Fibroblast of lung (primary cell): ENCODE measurements at regions not wholly inside any gene's neighbourhood (a gene's known extent, or its start where the extent isn't known, plus 50 kb on each side); places are given as distances from the start of the nearest gene placed in this dataset.

Source experiments
- EZH2 ChIP-seq: IDR thresholded peaks from 2 replicates; pipeline ENCODE4 v1.5.1; 2012; ENCODE audit warnings: low read length, control low read depth, mild to moderate bottlenecking; ENCODE audit errors: missing control alignments
- TF ChIP-seq, protein P1 (sequence below), 2 donors: IDR thresholded peaks in 1 of 2; conservative IDR thresholded peaks in 1 of 2; 1 replicate in 1 of 2; 2 replicates in 1 of 2; pipeline ENCODE4 v1.5.1; 2011 to 2012; ENCODE audit warnings: low read length in 2 of 2, control low read depth in 1 of 2, inconsistent platforms in 1 of 2, low read depth in 1 of 2, mild to moderate bottlenecking in 1 of 2

DNA sequence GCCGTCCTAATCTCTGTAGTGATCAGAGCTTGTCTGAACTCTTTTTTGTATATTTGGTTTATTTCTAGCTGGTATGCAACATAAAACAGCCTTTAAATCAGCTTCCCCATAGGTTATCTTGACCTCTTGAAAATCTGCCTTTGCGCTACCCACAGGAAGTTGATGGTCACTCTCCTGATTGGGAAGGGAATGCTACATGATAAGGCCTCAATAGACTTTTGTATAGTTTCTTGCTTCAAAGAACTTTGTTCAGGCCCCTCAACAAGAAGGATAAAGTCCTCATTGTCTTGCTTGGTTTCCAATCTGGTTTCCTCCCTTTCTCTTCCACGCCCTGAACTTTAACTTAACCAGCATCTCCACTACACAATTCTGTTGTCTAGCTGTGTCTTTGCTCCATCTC lies 95.4 kb upstream of the TENT5A start:
- TF ChIP-seq, protein P1, sequence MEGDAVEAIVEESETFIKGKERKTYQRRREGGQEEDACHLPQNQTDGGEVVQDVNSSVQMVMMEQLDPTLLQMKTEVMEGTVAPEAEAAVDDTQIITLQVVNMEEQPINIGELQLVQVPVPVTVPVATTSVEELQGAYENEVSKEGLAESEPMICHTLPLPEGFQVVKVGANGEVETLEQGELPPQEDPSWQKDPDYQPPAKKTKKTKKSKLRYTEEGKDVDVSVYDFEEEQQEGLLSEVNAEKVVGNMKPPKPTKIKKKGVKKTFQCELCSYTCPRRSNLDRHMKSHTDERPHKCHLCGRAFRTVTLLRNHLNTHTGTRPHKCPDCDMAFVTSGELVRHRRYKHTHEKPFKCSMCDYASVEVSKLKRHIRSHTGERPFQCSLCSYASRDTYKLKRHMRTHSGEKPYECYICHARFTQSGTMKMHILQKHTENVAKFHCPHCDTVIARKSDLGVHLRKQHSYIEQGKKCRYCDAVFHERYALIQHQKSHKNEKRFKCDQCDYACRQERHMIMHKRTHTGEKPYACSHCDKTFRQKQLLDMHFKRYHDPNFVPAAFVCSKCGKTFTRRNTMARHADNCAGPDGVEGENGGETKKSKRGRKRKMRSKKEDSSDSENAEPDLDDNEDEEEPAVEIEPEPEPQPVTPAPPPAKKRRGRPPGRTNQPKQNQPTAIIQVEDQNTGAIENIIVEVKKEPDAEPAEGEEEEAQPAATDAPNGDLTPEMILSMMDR (conservative IDR thresholded peaks at IDR 0.05 in 1 of 2, IDR thresholded peaks at IDR 0.05 in 1 of 2; ENCODE audit: low read depth in 1 of 2, low read length in 2 of 2): no peak
- TF ChIP-seq EZH2: no peak
